SU-DHL-6 (cell line): ENCODE measurements at regions not wholly inside any gene's neighbourhood (a gene's known extent, or its start where the extent isn't known, plus 50 kb on each side); places are given as distances from the start of the nearest gene placed in this dataset.

Experiments used
- H2AFZ ChIP-seq: fragments of 200-600 bp; sonication (generic); 2 replicates; pipeline ENCODE4 v1.6.1; 2014; ENCODE audit warnings: low read depth, mild to moderate bottlenecking, moderate library complexity, mixed read lengths, antibody characterized with exemption, low read length; ENCODE audit not compliant: severe bottlenecking
- H3F3A ChIP-seq: fragments of 200-600 bp; shearing (Covaris generic); 2 replicates; pipeline ENCODE4 v1.6.0; 2016; ENCODE audit warnings: antibody characterized with exemption, mild to moderate bottlenecking; ENCODE audit not compliant: insufficient read depth
- H3K27ac ChIP-seq: fragments of 200-600 bp; sonication (generic); 2 replicates; pipeline ENCODE4 v1.5.1; 2016; ENCODE audit warnings: low read depth, mild to moderate bottlenecking, low read length, moderate library complexity, mixed read lengths
- H3K27me3 ChIP-seq: fragments of 200-600 bp; sonication (generic), shearing (Covaris generic); 2 replicates; pipeline ENCODE4 v1.6.0; 2014; ENCODE audit warnings: mild to moderate bottlenecking, low read length
- H3K36me3 ChIP-seq: fragments of 200-600 bp; sonication (generic); 2 replicates; pipeline ENCODE4 v1.6.1; 2014; ENCODE audit warnings: mild to moderate bottlenecking, low read length, mixed read lengths
- H3K4me2 ChIP-seq: fragments of 300-600, 200-600 bp; shearing (Covaris generic), sonication (generic); 2 replicates; pipeline ENCODE4 v1.6.0; 2014; ENCODE audit warnings: low read length, low read depth, mild to moderate bottlenecking; ENCODE audit not compliant: poor library complexity, severe bottlenecking
- H3K4me3 ChIP-seq: fragments of 200-600 bp; sonication (generic); 2 replicates; pipeline ENCODE4 v1.5.1; 2014; ENCODE audit warnings: antibody characterized with exemption, low read length, mild to moderate bottlenecking, mixed read lengths; ENCODE audit not compliant: insufficient read depth, poor library complexity, severe bottlenecking
- H3K79me2 ChIP-seq: fragments of 200-600 bp; sonication (generic); 2 replicates; pipeline ENCODE4 v1.6.1; 2014; ENCODE audit warnings: mild to moderate bottlenecking, low read length, moderate library complexity; ENCODE audit not compliant: insufficient read depth
- H3K9ac ChIP-seq: fragments of 200-600 bp; sonication (generic); 2 replicates; pipeline ENCODE4 v1.7.0; 2014; ENCODE audit warnings: mild to moderate bottlenecking, low read length
- H3K9me2 ChIP-seq: fragments of 200-600 bp; sonication (generic); replicated peaks from 2 replicates; pipeline ENCODE4 v1.6.1; 2014; ENCODE audit warnings: low read length; ENCODE audit not compliant: insufficient read depth
- H3K9me3 ChIP-seq: fragments of 200-600 bp; sonication (generic); 2 replicates; pipeline ENCODE4 v1.6.1; 2014; ENCODE audit warnings: low read length, mixed read lengths; ENCODE audit not compliant: insufficient read depth
- H4K20me1 ChIP-seq: fragments of 200-600 bp; sonication (generic); 2 replicates; pipeline ENCODE4 v1.6.1; 2014; ENCODE audit warnings: low read depth, mild to moderate bottlenecking, antibody characterized with exemption, low read length, moderate library complexity, mixed read lengths
- CTCF ChIP-seq: fragments of 200-600 bp; sonication (generic); IDR thresholded peaks from one replicate; pipeline ENCODE4 v1.5.1; 2017; ENCODE audit warnings: antibody characterized with exemption, mild to moderate bottlenecking, low read length, moderate library complexity; ENCODE audit not compliant: insufficient read depth, poor library complexity, severe bottlenecking
- EZH2phosphoT487 ChIP-seq: fragments of 200-600 bp; sonication (generic), shearing (Covaris generic); conservative IDR thresholded peaks from 2 replicates; pipeline ENCODE4 v1.6.1; 2018; ENCODE audit warnings: mild to moderate bottlenecking, antibody characterized with exemption, low read length, moderate library complexity, mixed read lengths

DNA sequence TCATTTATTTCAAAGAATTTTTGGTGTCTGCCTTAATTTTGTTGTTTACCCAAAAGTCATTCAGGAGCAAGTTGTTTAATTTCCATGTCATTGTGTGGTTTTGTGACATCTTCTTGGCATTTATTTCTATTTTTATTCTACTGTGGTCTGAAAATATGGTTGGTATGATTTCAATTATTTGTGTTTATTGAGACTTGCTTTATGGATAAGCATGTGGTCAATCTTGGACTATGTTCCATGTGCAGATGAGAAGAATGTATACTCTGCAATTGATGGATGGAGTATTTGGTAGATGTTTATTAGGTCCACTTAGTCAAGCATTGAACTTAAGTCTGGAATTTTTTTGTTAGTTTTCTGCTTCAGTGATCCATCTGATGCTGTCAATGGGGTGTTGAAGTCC is 383.0 kb downstream of the PMP22 start:
- Histone ChIP-seq H3K9me2 (no peaks in the 10 kb centered on the region), H3K4me3 (no peak overlapping the region), H4K20me1 (no peaks in the 10 kb centered on the region), H3K36me3 (no peaks in the 10 kb centered on the region), H3K4me2 (no peak overlapping the region), H3K9me3 (peaks cover 5% of the 10 kb centered on the region; the same call in 1 of the 2 replicates), H3K9ac (no peak overlapping the region), H3K79me2 (no peaks in the 10 kb centered on the region), H3K27me3 (no peaks in the 10 kb centered on the region), H2AFZ (no peak overlapping the region), H3K27ac (no peak overlapping the region), H3F3A (no peaks in the 10 kb centered on the region)
- no peak for TF ChIP-seq EZH2phosphoT487

GRCh38 chr17:14875557-14876412 is 389.3 kb downstream of the PMP22 start:
- no peak overlapping the region for H3K9ac ChIP-seq
- H2AFZ ChIP-seq = no peak overlapping the region
- H4K20me1 ChIP-seq = no peaks in the 10 kb centered on the region
- no peaks in the 10 kb centered on the region for H3K9me2 ChIP-seq
- TF ChIP-seq CTCF (no peak), EZH2phosphoT487 (no peak)
- H3K27me3 ChIP-seq = no peaks in the 10 kb centered on the region
- no peaks in the 10 kb centered on the region for H3K36me3 ChIP-seq
- no peak overlapping the region for H3K4me2 ChIP-seq
- H3K27ac ChIP-seq = no peak overlapping the region
- no peak overlapping the region for H3K4me3 ChIP-seq
- H3K9me3 ChIP-seq = no peaks in the 10 kb centered on the region
- H3F3A ChIP-seq = no peaks in the 10 kb centered on the region
- no peaks in the 10 kb centered on the region for H3K79me2 ChIP-seq

- no peak overlapping the region for H3K27ac ChIP-seq
- no peaks in the 10 kb centered on the region for H3K79me2 ChIP-seq
- no peaks in the 10 kb centered on the region for H4K20me1 ChIP-seq
- TF ChIP-seq EZH2phosphoT487 (no peak), CTCF (no peak)
- no peak overlapping the region for H3K4me3 ChIP-seq
- H3K36me3 ChIP-seq = no peaks in the 10 kb centered on the region
- H2AFZ ChIP-seq = no peak overlapping the region
- no peaks in the 10 kb centered on the region for H3K9me3 ChIP-seq
- H3K27me3 ChIP-seq = no peaks in the 10 kb centered on the region
- H3K4me2 ChIP-seq = no peak overlapping the region
- no peak overlapping the region for H3K9ac ChIP-seq
- H3F3A ChIP-seq = no peaks in the 10 kb centered on the region
- H3K9me2 ChIP-seq = no peaks in the 10 kb centered on the region
Observed at GRCh38 chr17:14873996-14874395, 391.1 kb downstream of the PMP22 start.

- no peaks in the 10 kb centered on the region for H3K27me3 ChIP-seq
- H3K79me2 ChIP-seq = no peaks in the 10 kb centered on the region
- H3K27ac ChIP-seq = no peak overlapping the region
- H2AFZ ChIP-seq = no peak overlapping the region
- no peaks in the 10 kb centered on the region for H3K9me3 ChIP-seq
- no peak overlapping the region for H3K4me3 ChIP-seq
- no peaks in the 10 kb centered on the region for H3K9me2 ChIP-seq
- H3F3A ChIP-seq = no peaks in the 10 kb centered on the region
- H3K9ac ChIP-seq = no peak overlapping the region
- no peaks in the 10 kb centered on the region for H4K20me1 ChIP-seq
- TF ChIP-seq CTCF = no peak
- TF ChIP-seq EZH2phosphoT487 = no peak
- H3K36me3 ChIP-seq = no peaks in the 10 kb centered on the region
- H3K4me2 ChIP-seq = no peak overlapping the region
Observed at GRCh38 chr17:14873540-14873939, 391.6 kb downstream of the PMP22 start.
